ENCODE measurements at regions not wholly inside any gene's neighbourhood (a gene's known extent, or its start where the extent isn't known, plus 50 kb on each side); places are given as distances from the start of the nearest gene placed in this dataset.

- no peak for TF ChIP-seq CHD4 (IDR thresholded peaks at IDR 0.05; ENCODE audit: insufficient read depth, insufficient replicate concordance, low read depth, low read length, poor library complexity, severe bottlenecking)
- peak in 1 of 2 experiments; percentile 97; a peak in 2 of 4 replicates for TF ChIP-seq ZMIZ1 (IDR thresholded peaks at IDR 0.05; ENCODE audit: low read depth in 2 of 2, low read length in 2 of 2)
- TF ChIP-seq ZNF3 (CRISPR knock-in tag; IDR thresholded peaks at IDR 0.05): no peak
- TF ChIP-seq ELK3 (CRISPR knock-in tag; IDR thresholded peaks at IDR 0.05): 0 out of 2 replicates have a peak, but pooled peaks have one; percentile 58
- peak; percentile 82 for TF ChIP-seq DIDO1 (tag; IDR thresholded peaks at IDR 0.05; ENCODE audit: low read depth)
- peak; percentile 93; the same call in 1 of the 2 replicates for TF ChIP-seq ZNF644 (tag; IDR thresholded peaks at IDR 0.05; ENCODE audit: low read depth)
- peak; percentile 74; the same call in 1 of the 2 replicates for TF ChIP-seq THRB (CRISPR knock-in tag; conservative IDR thresholded peaks at IDR 0.05)
- TF ChIP-seq HNRNPK (IDR thresholded peaks at IDR 0.05; ENCODE audit: low read depth, low read length, poor library complexity, severe bottlenecking): no peak
- peak; percentile 17 for TF ChIP-seq DACH1 (IDR thresholded peaks at IDR 0.05; ENCODE audit: partially characterized antibody)
- TF ChIP-seq ZNF253 (CRISPR knock-in tag; conservative IDR thresholded peaks at IDR 0.05): no peak
- TF ChIP-seq HOXB6 (CRISPR knock-in tag; IDR thresholded peaks at IDR 0.05; ENCODE audit: borderline replicate concordance): no peak
- TF ChIP-seq SRF (CRISPR knock-in tag; IDR thresholded peaks at IDR 0.05): no peak
- TF ChIP-seq TCFL5 (CRISPR knock-in tag; conservative IDR thresholded peaks at IDR 0.05): no peak
- TF ChIP-seq XRCC5 (IDR thresholded peaks at IDR 0.05; ENCODE audit: low read depth, low read length): no peak
- peak in 1 of 2 experiments; percentile 83; a peak in 1 of 3 replicates for TF ChIP-seq CBX3 (IDR thresholded peaks at IDR 0.05; ENCODE audit: borderline replicate concordance in 1 of 2, low read length in 2 of 2)
- 0 out of 2 replicates have a peak, but pooled peaks have one; percentile 23 for TF ChIP-seq FOXJ2 (tag; IDR thresholded peaks at IDR 0.05)
- TF ChIP-seq FOXO4 (CRISPR knock-in tag; IDR thresholded peaks at IDR 0.05): no peak
- no peak for TF ChIP-seq SLC30A9 (CRISPR knock-in tag; IDR thresholded peaks at IDR 0.05)
Measured at GRCh38 chr12:75892731-75893408, 138.7 kb downstream of the PHLDA1 start (continued).
